CD4-positive, alpha-beta T cell treated with Interleukin-4 for 1 hour (primary cell): ENCODE measurements at regions not wholly inside any gene's neighbourhood (a gene's known extent, or its start where the extent isn't known, plus 50 kb on each side); places are given as distances from the start of the nearest gene placed in this dataset.

Experiments used
- DNase-seq, 2 donors: peaks; one replicate each; pipeline ENCODE4 v3.0.0-alpha.2; 2020 to 2022

- DNase-seq, result no peak
Measured at GRCh38 chr19:28971049-28971448, 241.9 kb downstream of the UQCRFS1 start.

DNA sequence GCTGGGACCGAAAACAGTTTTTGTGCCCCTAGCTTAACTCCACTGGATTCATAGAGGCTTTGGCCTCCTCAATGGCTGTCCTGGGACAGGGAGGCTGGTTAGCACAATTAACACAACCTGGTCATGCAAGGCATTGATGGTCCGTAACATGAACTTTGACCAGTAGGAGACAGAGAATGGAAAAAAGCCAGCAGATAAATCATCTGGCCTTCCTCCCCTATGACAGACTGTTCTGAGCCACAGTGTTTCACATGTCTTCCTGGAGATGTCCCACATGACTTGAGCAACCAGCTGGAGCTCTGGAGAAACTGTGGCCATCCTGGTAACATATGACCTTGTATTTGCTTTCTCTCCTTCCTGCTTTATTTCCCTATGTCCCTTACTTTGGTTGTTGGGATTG, 244.2 kb downstream of the UQCRFS1 start:
- no peak for DNase-seq

- no peak for DNase-seq
Measured at GRCh38 chr19:28966737-28967399, 246.1 kb downstream of the UQCRFS1 start.

GRCh38 chr19:28964500-28964899, 248.5 kb downstream of the UQCRFS1 start:
- DNase-seq, result no peak

- DNase-seq, result no peak
Measured at GRCh38 chr19:28963486-28964250, 249.3 kb downstream of the UQCRFS1 start.

DNA sequence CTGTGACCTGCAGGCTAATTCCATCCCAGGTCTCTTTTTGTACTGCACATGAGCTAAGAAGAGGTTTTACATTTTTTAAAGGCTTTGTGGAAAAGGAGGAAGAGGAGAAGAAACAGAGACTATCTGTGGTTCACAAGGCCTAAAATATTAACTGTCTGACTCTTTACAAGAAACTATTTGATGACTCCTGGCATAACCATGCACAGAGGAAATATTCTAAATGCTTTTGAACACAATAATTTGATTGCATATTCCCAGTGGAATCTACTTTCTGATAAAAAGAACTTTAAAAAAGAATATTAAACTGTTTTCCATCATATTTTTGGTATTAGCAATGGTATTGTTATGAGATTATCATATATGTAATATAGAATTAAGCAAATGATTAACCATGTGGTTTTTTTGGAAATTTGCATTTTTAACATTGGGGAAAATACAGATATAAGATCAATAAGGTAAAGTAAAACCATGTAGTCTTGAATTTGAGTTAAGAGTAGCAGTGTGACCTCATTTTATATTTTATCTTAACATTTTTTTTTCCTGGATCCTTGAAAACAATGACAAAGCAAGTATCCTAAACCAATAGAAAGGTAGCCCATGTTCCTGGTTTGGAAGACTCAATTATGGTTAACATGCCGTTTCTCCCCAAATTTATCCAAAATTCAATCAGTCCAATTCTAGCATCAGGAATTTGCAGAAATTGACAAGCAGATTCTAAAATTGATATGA, 251.0 kb downstream of the UQCRFS1 start:
- DNase-seq, result no peak

- no peak for DNase-seq
Measured at GRCh38 chr19:28960986-28961705, 251.8 kb downstream of the UQCRFS1 start.

- DNase-seq, result no peak
Measured at GRCh38 chr19:28960586-28960985, 252.4 kb downstream of the UQCRFS1 start.

DNA sequence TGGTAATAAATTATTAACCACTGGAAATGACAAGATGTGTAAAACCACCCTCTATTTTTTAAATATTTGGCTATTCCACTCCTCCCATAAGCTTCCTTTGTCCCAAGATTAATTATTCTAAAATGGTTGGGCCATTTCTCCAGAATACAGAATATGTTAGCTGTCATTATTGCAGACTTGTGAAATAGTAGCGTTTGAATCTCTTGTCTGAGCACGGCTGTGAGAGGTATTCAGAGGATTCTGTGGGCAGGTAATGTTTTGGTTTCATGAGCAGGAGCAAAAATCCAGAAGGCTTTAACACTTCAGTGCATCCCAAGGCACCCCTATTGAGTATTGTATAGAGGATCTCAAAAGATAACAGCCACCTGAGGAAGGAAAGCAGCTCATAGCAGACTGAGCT, 256.0 kb downstream of the UQCRFS1 start:
- DNase-seq, result no peak

GRCh38 chr19:28956421-28956820, 256.5 kb downstream of the UQCRFS1 start:
- no peak for DNase-seq

GRCh38 chr19:28949535-28949934, 263.4 kb downstream of the UQCRFS1 start:
- no peak for DNase-seq

DNA sequence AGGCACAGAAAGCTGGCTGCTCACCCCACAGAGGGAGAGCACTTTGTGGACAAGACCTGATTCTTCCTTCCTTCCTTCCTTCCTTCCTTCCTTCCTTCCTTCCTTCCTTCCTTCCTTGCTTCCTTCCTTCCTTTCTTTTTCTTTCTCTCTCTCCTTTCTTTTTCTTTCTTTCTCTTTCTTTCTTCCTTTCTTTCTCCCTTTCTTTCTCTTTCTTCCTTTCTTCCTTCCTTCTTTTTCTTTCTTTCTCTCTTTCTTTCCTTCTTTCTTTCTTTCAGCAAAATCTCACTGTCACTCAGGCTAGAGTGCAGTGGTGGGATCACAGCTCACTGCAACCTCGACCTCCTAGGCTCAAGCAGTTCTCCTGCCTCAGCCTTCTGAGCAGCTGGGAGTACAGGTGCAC, 263.9 kb downstream of the UQCRFS1 start:
- no peak for DNase-seq

GRCh38 chr19:28948566-28948965, 264.4 kb downstream of the UQCRFS1 start:
- no peak for DNase-seq

DNA sequence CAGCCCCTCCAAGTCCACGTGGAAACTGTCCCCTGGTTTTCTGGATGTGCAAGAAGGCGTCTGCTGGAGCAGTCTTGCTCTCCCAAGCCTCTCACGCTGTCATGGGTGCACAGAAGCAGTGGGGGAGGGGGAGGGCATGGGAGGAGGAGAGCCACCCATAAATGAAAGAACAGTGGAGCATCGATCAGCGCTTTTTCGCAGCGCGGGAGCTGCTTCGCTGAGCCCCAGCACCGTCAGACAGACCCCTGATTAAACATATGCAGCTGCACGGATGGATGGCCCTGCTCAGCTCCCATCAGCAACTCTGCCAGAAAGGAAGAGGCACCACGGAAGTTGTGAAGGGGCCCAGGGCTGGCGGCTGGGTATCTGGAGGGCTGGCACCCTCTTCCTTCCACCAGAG, 264.9 kb downstream of the UQCRFS1 start:
- no peak for DNase-seq

GRCh38 chr19:28943651-28944050, 269.3 kb downstream of the UQCRFS1 start:
- DNase-seq, result no peak

GRCh38 chr19:28941833-28942232, 271.1 kb downstream of the UQCRFS1 start:
- no peak for DNase-seq

GRCh38 chr19:28940751-28941500, 272.0 kb downstream of the UQCRFS1 start:
- DNase-seq, result no peak

DNA sequence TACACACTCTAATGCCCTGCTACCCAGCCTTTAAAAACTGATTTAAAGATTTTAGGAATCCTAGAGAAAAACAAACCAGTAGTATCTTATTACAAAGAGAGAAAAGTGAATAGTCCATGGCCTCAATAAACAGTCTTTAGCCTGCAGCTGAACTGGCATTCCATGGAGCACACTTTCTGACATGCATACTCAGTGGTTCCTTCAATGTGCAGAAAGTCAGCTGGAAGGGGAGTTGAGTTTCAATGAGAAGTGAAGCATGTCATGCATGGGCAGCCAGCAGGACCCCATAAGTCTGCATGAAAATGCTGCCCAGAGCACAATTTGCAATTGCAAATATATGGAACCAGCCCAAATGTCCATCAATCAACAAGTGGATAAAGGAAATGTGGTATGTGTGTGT, 273.7 kb downstream of the UQCRFS1 start:
- no peak for DNase-seq

GRCh38 chr19:28936001-28936400, 276.9 kb downstream of the UQCRFS1 start:
- no peak for DNase-seq

- DNase-seq, result no peak
Measured at GRCh38 chr19:28934631-28935030, 278.3 kb downstream of the UQCRFS1 start.

DNA sequence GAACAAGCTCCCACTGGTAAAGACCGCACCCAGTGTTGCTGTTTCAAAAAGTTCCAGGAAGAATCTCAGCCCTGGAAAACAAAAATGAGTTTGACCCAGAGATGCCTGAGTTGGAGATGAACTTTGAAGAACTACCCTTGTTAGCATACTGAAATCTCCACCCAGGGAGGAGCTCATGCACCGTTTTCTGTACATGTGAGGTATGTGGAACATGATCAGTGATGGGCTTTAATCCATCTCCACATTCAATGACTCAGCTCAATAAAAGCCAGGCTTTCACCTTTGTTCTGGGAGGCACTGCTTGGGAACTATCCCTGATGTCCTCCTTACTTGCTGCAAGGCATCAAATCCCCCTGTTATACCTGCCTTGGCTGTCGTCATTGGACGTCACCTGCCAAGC, 279.9 kb downstream of the UQCRFS1 start:
- DNase-seq, result no peak

DNA sequence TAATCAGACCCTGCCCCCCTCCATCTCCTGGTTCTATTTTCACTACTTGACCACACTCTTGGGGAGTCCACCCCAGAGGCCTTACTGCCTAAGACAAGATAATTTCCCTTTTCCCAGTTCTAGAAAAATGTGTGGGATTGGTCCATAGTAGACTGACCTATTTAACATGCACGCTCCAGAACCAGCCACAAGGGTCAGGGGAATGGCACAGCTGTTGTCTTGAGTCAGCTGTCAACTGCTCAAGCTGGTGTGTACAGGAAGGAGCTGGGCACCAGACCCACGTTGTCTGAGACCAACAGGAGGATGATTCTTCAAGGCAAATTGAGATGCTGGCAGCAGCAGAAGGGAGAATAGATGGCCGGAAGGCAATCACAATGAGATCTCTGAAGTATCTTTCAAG, 280.5 kb downstream of the UQCRFS1 start:
- DNase-seq, result no peak

DNA sequence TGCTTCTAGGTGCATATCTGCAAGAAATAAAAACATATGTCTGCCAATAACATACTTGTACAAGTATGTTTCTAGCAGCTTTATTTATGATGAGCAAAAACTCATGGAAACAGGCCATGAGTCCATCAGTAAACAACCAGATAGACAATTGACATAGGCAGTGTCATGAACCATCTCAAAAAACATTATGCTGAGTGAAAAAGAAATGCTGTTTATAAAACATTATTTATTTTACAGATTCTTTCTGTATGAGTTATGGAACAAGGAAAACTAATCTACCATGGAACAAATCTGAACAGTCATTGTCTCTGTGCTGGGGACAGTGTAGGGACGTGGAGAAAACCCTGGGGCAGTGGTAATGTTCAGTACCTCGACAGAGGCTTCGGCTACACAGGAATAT, 283.9 kb downstream of the UQCRFS1 start:
- no peak for DNase-seq
